GM12865 (cell line): ENCODE measurements at regions not wholly inside any gene's neighbourhood (a gene's known extent, or its start where the extent isn't known, plus 50 kb on each side); places are given as distances from the start of the nearest gene placed in this dataset.

Source experiments
- DNase-seq: peaks from one replicate; pipeline ENCODE4 v3.0.0; 2010; ENCODE audit warnings: low read depth
- H3K4me3 ChIP-seq: 2 replicates; pipeline ENCODE4 v1.5.1; 2011; ENCODE audit warnings: mild to moderate bottlenecking, low read depth, low read length, control low read depth
- TF ChIP-seq, protein P1 (sequence below): IDR thresholded peaks from 2 replicates; pipeline ENCODE4 v1.5.1; 2011; ENCODE audit warnings: low read length, control low read depth, low read depth, inconsistent platforms; ENCODE audit not compliant: insufficient read depth; ENCODE audit errors: missing control alignments

DNA sequence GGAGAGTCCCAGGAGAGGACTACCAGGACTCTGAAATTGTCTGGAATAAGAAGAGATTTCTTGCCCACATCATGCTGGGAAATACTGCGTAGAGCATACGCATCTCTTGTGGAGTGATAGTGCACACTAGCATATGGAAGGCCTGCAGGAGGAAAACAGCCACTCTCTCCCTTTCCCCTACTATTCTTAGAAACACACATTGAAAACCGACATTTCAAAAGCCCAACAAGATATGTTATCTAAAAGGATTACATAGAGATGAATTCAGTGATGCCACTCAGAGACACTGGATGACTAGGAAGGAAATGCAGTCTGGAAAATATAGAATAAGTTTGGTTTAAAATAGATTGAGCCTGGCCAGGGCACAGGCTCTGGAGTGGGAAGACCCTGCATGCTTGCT is 388.7 kb upstream of the NBEA start:
- no peak for DNase-seq
- TF ChIP-seq, protein P1, sequence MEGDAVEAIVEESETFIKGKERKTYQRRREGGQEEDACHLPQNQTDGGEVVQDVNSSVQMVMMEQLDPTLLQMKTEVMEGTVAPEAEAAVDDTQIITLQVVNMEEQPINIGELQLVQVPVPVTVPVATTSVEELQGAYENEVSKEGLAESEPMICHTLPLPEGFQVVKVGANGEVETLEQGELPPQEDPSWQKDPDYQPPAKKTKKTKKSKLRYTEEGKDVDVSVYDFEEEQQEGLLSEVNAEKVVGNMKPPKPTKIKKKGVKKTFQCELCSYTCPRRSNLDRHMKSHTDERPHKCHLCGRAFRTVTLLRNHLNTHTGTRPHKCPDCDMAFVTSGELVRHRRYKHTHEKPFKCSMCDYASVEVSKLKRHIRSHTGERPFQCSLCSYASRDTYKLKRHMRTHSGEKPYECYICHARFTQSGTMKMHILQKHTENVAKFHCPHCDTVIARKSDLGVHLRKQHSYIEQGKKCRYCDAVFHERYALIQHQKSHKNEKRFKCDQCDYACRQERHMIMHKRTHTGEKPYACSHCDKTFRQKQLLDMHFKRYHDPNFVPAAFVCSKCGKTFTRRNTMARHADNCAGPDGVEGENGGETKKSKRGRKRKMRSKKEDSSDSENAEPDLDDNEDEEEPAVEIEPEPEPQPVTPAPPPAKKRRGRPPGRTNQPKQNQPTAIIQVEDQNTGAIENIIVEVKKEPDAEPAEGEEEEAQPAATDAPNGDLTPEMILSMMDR, result no peak
- no peak overlapping the region for H3K4me3 ChIP-seq

DNA sequence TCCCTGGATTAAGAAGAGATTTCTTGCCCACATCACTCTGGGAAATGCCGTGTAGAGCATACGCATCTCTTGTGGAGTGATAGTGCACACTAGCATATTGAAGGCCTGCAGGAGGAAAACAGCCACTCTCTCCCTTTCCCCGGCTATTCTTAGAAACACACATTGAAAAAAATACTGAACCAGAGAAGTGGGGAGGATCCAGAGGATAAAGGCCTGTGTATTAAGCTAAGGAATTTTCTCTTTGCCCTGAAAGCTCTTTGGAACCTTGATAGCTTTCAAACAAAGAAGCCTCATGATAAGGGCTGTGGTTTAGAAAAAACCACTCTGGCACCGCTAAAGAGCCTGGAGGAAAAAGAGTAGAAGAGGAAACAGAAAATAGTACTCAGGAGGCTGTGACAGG is 386.1 kb upstream of the NBEA start:
- TF ChIP-seq, protein P1, result no peak
- no peak overlapping the region for H3K4me3 ChIP-seq
- DNase-seq, result no peak

DNA sequence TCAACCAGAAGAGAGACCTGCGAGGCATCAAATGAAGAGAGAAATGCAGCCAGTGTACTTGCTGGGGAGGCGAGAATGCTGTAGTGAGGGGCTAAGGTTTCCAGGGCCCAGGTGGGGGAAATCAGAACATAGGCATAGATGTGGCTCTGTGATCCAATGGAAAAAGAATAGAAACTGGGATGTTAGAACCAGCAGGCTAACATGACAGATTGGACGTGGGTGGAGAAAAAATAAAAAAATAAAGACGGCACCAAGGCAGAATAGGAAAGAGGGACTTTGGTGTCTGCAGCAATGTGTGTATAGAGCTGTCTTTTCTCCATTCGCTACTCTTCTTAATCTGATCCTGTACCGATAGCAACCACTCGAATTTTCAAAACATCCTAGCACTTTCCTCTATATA is 381.0 kb upstream of the NBEA start:
- DNase-seq, result no peak
- no peak overlapping the region for H3K4me3 ChIP-seq
- TF ChIP-seq, protein P1, result no peak

DNA sequence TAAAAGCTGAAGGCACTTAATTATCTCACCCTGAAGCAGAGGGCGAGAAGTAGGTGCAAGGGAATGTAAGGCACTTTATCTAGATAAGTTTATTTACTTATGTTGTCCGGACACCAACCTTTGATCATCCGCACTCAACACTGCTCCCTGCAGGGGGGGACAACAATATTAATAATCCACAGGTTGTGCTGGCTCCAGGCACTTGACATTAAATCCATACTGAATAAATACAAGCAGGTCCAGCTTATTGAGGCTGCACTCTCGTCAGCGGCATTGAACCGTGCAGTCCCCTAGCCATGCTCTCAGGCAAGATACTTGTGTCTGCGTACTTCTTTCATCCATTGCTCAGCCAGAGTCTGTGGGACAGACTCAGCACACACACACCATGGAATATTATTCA is 374.5 kb upstream of the NBEA start:
- no peak overlapping the region for H3K4me3 ChIP-seq
- TF ChIP-seq, protein P1, result no peak
- DNase-seq, result no peak

DNA sequence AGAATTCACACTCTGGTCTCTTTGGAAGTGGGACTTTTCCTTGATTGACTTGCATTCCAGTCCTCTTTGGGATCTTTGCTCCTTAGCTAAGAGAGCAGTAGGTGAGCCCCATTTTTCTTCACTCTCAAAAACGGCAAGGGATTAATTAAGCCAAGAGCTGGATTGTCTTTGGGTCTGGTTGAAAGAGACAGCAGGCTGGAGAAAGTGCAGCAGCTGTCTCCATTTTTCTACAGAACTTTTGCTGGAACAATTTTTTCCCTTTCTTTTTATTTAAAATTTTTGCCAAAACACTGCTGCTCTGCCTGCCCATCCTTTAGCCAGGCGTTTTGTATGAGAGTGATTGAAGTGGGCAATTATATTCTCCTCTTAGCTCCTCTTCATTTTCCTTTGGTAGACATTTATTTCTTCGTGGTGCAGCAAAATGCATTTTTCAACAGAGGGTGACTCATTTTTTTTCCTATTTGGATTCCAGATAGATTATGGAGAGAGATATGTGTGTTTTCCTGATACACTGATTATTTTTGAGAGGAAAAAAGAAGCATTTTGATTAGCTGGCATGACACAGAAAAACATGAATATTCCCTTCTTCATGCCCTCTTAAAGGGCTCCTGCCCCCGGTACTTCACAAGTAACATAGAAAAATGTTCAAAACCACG is 371.2 kb upstream of the NBEA start:
- H3K4me3 ChIP-seq, result no peak overlapping the region
- TF ChIP-seq, protein P1, result no peak
- no peak for DNase-seq

DNA sequence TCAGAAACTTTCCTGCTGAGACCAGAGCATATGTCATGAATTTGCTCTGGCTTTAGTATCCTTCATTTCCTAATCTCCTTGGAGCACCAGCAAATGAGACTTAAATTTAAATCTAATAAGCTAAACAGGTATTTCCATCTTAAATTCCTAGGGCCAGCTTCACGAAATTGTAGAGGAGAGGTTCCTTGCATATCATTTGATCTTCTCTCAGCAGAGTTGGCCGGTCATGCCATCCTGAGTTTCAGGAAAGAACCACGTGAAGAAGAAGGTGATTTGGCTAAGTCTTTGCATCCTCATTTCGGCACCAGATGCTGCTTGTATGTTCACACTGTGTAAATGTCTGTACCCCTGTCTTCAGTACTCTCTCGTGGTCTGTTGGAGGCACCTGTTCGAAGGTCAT is 370.4 kb upstream of the NBEA start:
- no peak overlapping the region for H3K4me3 ChIP-seq
- TF ChIP-seq, protein P1, result no peak
- no peak for DNase-seq

DNA sequence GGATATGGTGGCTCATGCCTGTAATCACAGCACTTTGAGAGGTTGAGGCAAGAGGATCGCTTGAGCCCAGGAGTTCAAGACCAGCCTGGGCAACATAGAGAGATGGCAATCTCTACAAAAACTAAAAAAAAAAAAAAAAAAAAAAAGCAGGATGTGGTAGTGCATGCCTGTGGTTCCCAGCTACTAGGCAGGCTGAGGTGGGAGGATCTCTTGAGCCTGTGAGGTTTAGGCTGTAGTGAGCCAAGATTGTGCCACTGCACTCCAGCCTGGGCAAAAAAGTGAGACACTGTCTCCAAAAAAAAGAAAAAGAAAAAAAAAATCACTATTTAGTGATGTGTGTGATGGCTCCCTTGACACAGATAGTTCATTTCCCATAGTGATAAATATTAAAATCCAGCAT is 365.0 kb upstream of the NBEA start:
- no peak overlapping the region for H3K4me3 ChIP-seq
- TF ChIP-seq, protein P1, result no peak
- DNase-seq, result no peak
